ENCODE measurements at regions not wholly inside any gene's neighbourhood (a gene's known extent, or its start where the extent isn't known, plus 50 kb on each side); places are given as distances from the start of the nearest gene placed in this dataset.

- DNase-seq (no peak), ATAC-seq (ENCODE audit: poor library complexity) (no peak)
- intact Hi-C loops (cut with DNase I) = no loop called here
These were observed 52.9 kb upstream of the CITED4 start for GRCh38 chr1:40914927-40915569.

DNA sequence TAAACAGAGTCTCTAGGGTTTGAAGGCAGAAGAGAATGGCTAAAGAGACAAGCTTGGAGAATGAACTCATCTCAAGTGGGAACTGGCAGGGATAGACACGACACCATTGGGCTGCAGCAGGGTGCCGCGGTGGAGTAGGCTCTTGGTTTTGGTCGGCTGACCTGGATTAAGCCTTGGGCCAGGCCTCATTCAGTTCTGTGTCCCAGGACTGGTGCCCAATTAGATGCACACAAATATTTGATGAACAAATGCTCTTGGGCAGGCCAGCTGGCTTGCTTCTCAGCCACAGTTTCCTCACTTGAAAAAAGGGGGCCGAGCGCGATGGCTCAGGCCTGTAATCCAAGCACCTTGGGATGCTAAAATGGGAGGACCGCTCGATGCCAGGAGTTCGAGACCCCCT lies 53.4 kb upstream of the CITED4 start:
- DNase-seq (no peak), ATAC-seq (ENCODE audit: poor library complexity) (no peak)
- intact Hi-C loops (cut with DNase I) = no loop called here

GRCh38 chr1:40917995-40918711 lies 56.0 kb upstream of the CITED4 start:
- ATAC-seq (ENCODE audit: poor library complexity) (no peak), DNase-seq (no peak)

GRCh38 chr1:40919475-40920011 lies 57.4 kb upstream of the CITED4 start:
- intact Hi-C loops (cut with DNase I) = no loop called here

More at GRCh38 chr1:40917995-40918711, 56.0 kb upstream of the CITED4 start:
- intact Hi-C loops (cut with DNase I) = no loop called here

GRCh38 chr1:40921522-40921921 lies 58.0 kb upstream of the CTPS1 start:
- intact Hi-C loops (cut with DNase I) = no loop called here
- no peak for DNase-seq
- ATAC-seq (ENCODE audit: poor library complexity) = no peak

More at GRCh38 chr1:40919475-40920011, 57.4 kb upstream of the CITED4 start:
- no peak for ATAC-seq (ENCODE audit: poor library complexity)
- DNase-seq = no peak

DNA sequence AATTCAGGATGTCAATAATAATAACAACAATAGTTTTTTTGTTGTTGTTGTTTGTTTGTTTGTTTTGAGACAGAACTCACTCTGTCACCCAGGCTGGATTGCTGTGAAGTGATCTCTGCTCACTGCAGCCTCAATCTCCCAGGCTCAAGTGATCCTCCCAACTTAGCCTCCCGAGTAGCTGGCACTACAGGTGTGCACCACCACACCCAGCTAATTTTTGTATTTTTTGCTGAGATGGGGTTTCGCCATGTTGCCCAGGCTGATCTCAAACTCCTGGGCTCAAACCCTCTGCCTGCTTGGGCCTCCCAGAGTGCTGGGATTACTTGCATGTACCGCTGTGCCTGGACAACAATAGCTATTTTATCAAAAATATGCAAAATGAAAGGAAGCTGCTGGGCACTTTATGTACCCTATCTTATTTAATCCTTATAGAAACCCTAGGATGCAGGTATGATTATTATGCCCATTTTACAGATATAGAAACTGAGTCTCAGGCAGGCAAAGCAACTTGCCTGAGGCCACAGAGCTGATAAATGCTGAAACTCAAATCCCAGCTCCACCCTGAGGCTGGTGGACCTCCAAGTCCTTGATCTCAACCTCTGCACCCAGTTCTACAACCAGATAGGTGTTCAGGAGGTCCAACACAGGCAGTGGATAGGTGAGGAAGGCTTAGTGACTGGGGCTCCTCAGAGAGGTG lies 57.4 kb upstream of the CTPS1 start:
- intact Hi-C loops (cut with DNase I) = no loop called here
- DNase-seq = no peak
- ATAC-seq (ENCODE audit: poor library complexity) = no peak

- intact Hi-C loops (cut with DNase I) = no loop called here
- DNase-seq (no peak), ATAC-seq (ENCODE audit: poor library complexity) (peak; percentile 71)
These were observed 56.5 kb upstream of the CTPS1 start for GRCh38 chr1:40922969-40923368.

GRCh38 chr1:40923511-40924020 lies 55.9 kb upstream of the CTPS1 start:
- intact Hi-C loops (cut with DNase I) = no loop called here
- DNase-seq (no peak), ATAC-seq (ENCODE audit: poor library complexity) (no peak)

- intact Hi-C loops (cut with DNase I) = no loop called here
- ATAC-seq (ENCODE audit: poor library complexity) (no peak), DNase-seq (no peak)
These were observed 54.7 kb upstream of the CTPS1 start for GRCh38 chr1:40924767-40925166.

GRCh38 chr1:40925834-40926410 lies 53.6 kb upstream of the CTPS1 start:
- DNase-seq (no peak), ATAC-seq (ENCODE audit: poor library complexity) (no peak)
- intact Hi-C loops (cut with DNase I) = no loop called here

GRCh38 chr1:40926441-40926840 lies 53.1 kb upstream of the CTPS1 start:
- ATAC-seq (ENCODE audit: poor library complexity) (no peak), DNase-seq (no peak)
- intact Hi-C loops (cut with DNase I) = no loop called here

DNA sequence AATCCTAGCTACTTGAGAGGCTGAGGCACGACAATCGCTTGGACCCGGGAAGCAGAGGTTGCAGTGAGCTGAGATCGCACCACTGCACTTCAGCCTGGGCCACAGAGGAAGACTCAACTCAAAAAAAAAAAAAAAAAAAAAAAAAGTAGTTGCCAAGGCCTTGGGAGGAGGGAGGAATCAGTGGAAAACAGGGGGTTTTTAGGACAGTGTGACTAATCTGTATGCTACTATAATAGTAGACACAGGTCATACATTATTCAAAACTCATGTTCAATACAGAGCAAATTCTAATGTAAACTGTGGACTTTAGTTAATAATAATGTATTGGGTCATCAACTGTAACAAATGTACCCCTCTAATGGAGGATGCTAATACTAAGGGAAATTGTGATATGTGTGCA lies 51.7 kb upstream of the CTPS1 start:
- intact Hi-C loops (cut with DNase I) = no loop called here
- no peak for ATAC-seq (ENCODE audit: poor library complexity)
- no peak for DNase-seq

- no peak for ATAC-seq (ENCODE audit: poor library complexity)
- no peak for DNase-seq
- intact Hi-C loops (cut with DNase I) = no loop called here
These were observed 50.8 kb upstream of the CTPS1 start for GRCh38 chr1:40928699-40929098.

- ATAC-seq (ENCODE audit: poor library complexity) = no peak
- DNase-seq = no peak
These were observed 50.3 kb upstream of the CTPS1 start for GRCh38 chr1:40929155-40929554.

More at GRCh38 chr1:40929155-40929554, 50.3 kb upstream of the CTPS1 start:
- intact Hi-C loops (cut with DNase I) = no loop called here

Measured in Right ventricle myocardium superior (tissue), 1 donor.